BLaER1 treated with 17β-estradiol and CSF1 and Interleukin-3, amounts not matched to agents 10 nM and 100 nM (cell line): ENCODE measurements at regions not wholly inside any gene's neighbourhood (a gene's known extent, or its start where the extent isn't known, plus 50 kb on each side); places are given as distances from the start of the nearest gene placed in this dataset.

ENCODE experiments used
- H3K27ac ChIP-seq, 11 experiments: shearing (Covaris generic); formaldehyde crosslinking; 2 replicates each; pipeline ENCODE4 v1.8.1; 2022
- H3K27me3 ChIP-seq, 11 experiments: shearing (Covaris generic); formaldehyde crosslinking; 2 replicates each; pipeline ENCODE4 v1.8.1; 2022
- H3K36me3 ChIP-seq, 11 experiments: shearing (Covaris generic); formaldehyde crosslinking; 2 replicates each; pipeline ENCODE4 v1.8.1; 2022
- H3K4me1 ChIP-seq, 10 experiments: shearing (Covaris generic); formaldehyde crosslinking; 2 replicates each; pipeline ENCODE4 v1.8.1; 2022
- H3K4me2 ChIP-seq, 11 experiments: shearing (Covaris generic); formaldehyde crosslinking; 2 replicates each; pipeline ENCODE4 v1.8.1; 2022
- H3K4me3 ChIP-seq, 10 experiments: shearing (Covaris generic); formaldehyde crosslinking; 2 replicates each; pipeline ENCODE4 v1.8.1; 2022
- H3K9ac ChIP-seq, 11 experiments: shearing (Covaris generic); formaldehyde crosslinking; 2 replicates each; pipeline ENCODE4 v1.8.1; 2022
- H3K9me3 ChIP-seq, 11 experiments: shearing (Covaris generic); formaldehyde crosslinking; replicated peaks in 1 of 11; 2 replicates each; pipeline ENCODE4 v1.8.1; 2022
- H4K20me1 ChIP-seq, 11 experiments: shearing (Covaris generic); formaldehyde crosslinking; 2 replicates each; pipeline ENCODE4 v1.8.1; 2022
- Cebpa-rat ChIP-seq, 11 experiments: shearing (Covaris generic); IDR thresholded peaks; 2 replicates each; pipeline ENCODE4 v1.8.1; 2022

DNA sequence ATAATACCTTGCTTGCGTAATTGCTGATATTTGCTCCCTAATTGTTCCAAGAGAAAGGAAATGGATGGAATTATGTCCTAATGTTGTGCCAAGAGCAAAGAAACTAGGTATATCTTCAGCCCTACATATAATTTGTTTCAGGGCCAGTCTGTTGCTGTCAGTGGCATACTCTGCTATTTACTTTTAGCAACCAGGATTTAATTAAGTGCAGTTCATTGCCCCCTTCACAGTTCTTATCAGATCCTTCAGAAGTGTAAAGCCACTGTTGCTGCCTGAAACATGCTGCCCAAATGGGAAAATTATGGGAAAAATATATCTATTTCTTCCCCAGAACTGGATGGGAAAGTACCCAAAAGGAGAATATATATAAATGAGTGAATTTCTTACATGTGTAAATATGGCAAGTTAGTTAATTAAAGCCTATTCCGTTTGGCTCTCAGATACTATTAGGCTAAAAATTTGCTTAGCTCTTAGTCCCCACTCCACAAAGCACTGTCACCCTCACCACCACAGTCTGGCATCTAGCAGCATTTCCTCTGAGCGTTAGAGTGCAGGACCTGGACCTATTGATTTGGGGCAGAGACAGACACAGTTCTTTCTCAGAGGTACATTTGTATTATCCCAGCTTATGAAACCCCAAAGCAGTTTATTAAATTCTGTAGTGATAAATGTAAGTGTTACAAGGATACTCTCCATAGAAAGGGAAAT, 72.8 kb upstream of the DTNA start:
- H3K36me3 ChIP-seq: no peaks in the 10 kb centered on the region
- no peaks in the 10 kb centered on the region for H3K27me3 ChIP-seq
- H4K20me1 ChIP-seq: peaks cover 0 to 18% (median 0%) of the 10 kb centered on the region in 11 experiments; a peak in 4 of 22 replicates
- no peak for TF ChIP-seq Cebpa-rat (IDR thresholded peaks at IDR 0.05)
- no peak overlapping the region for H3K9ac ChIP-seq
- no peaks in the 10 kb centered on the region for H3K9me3 ChIP-seq
- H3K4me3 ChIP-seq: no peak overlapping the region
- H3K4me2 ChIP-seq: no peak overlapping the region
- H3K4me1 ChIP-seq: peaks cover 0 to 5% (median 0%) of the 10 kb centered on the region in 10 experiments; a peak in 2 of 20 replicates
- no peak overlapping the region for H3K27ac ChIP-seq

DNA sequence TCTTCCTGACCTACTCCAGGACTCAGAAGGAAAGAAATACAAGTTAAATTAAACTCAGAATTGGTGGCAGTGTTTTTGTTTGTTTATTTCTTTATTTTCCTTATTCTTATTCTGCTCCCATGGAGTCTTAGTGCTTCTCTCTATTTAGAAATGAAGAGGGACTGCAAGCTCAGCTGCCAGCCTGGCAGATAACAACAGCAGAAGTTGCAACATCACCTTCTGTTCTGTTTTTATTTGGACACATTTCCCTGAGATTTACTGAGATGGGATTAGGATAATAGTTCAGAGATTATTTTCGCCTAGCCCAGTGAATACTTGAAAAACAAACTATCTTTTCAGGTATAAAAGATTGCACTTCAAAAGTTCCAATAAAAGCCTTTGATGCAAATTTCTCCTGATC, 70.4 kb upstream of the DTNA start:
- Histone ChIP-seq H3K4me1 (peaks cover 0 to 5% (median 0%) of the 10 kb centered on the region in 10 experiments; a peak in 2 of 20 replicates), H3K27ac (no peak overlapping the region), H3K27me3 (no peaks in the 10 kb centered on the region), H3K36me3 (no peaks in the 10 kb centered on the region), H3K9me3 (no peaks in the 10 kb centered on the region), H3K9ac (no peak overlapping the region), H3K4me2 (no peak overlapping the region), H3K4me3 (no peak overlapping the region), H4K20me1 (peaks cover 0 to 19% (median 0%) of the 10 kb centered on the region in 11 experiments; a peak in 2 of 22 replicates)
- TF ChIP-seq Cebpa-rat (IDR thresholded peaks at IDR 0.05): no peak

DNA sequence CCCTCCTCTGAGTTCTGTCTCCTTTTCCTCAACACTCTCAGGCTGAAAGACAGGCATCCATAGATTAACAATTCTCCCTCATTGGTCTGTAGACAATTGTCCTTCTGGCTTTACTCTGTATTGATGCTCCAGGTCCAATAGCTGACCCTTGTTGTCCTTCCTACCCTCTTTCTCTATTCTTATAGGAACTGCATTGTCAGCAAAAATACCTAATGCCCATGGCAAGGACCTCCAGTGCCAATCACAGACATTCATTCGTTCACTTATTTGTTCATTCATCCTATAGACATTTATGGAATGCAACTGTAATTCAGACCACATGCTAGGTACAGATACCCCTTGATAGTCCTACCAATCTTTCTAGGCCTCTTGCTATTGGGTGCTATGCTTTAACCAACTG, 69.8 kb upstream of the DTNA start:
- no peak overlapping the region for H3K9ac ChIP-seq
- H3K27ac ChIP-seq: no peak overlapping the region
- no peak for TF ChIP-seq Cebpa-rat (IDR thresholded peaks at IDR 0.05)
- peaks cover 0 to 19% (median 0%) of the 10 kb centered on the region in 11 experiments; a peak in 2 of 22 replicates for H4K20me1 ChIP-seq
- no peaks in the 10 kb centered on the region for H3K27me3 ChIP-seq
- no peaks in the 10 kb centered on the region for H3K9me3 ChIP-seq
- no peak overlapping the region for H3K4me2 ChIP-seq
- H3K4me3 ChIP-seq: no peak overlapping the region
- H3K4me1 ChIP-seq: peaks cover 0 to 5% (median 0%) of the 10 kb centered on the region in 10 experiments; a peak in 2 of 20 replicates
- H3K36me3 ChIP-seq: no peaks in the 10 kb centered on the region

DNA sequence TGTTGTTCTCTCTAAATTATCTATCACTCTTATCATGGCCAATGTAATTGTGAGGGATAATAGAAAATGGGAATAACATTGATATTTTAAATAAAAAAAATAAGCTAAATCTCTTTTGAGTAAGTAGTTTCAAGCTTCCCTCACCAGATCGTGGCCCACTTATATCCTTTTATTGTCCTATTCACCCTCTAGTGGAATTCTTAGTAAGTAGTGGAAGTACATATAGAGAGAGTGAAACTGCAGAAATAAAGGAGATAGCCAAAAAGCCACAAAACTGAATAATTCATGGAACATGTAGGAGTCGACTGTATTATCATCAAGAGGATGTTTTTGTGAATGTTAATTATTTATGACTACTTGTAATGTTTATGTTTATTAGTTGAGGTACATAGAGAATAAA, 66.1 kb upstream of the DTNA start:
- H4K20me1 ChIP-seq: peaks cover 0 to 19% (median 0%) of the 10 kb centered on the region in 11 experiments; a peak in 2 of 22 replicates
- H3K4me2 ChIP-seq: no peak overlapping the region
- H3K9ac ChIP-seq: no peak overlapping the region
- H3K27ac ChIP-seq: no peak overlapping the region
- no peaks in the 10 kb centered on the region for H3K27me3 ChIP-seq
- peaks cover 0 to 4% (median 0%) of the 10 kb centered on the region in 11 experiments; a peak in 1 of 22 replicates for H3K9me3 ChIP-seq
- no peak for TF ChIP-seq Cebpa-rat (IDR thresholded peaks at IDR 0.05)
- H3K36me3 ChIP-seq: no peaks in the 10 kb centered on the region
- H3K4me1 ChIP-seq: peaks cover 0 to 19% (median 6%) of the 10 kb centered on the region in 10 experiments; a peak in 14 of 20 replicates
- H3K4me3 ChIP-seq: no peak overlapping the region

DNA sequence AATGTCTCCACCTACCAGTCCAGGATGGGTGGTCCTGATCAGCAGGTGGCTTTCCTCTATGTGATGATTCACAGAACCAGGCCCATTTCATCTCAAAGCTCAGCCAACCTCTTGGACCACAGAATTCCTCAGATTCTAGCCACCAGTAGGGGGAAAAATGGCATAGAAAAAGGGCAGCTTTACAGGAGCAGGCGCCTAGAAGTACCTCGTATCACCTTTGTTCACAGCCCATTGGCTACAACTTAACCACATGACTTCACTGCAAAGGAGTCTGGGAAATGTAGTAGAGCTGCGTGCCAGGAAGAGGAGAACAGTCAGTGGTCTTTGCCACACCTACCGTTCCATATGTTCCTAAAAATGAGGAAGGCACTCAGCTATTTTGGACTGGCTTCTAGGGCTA, 62.8 kb upstream of the DTNA start:
- Histone ChIP-seq H3K4me1 (peaks cover 19 to 47% (median 36%) of the 10 kb centered on the region in 10 experiments), H3K27me3 (no peaks in the 10 kb centered on the region), H3K4me3 (no peak overlapping the region), H3K36me3 (no peaks in the 10 kb centered on the region), H4K20me1 (0 out of 22 replicates have a peak, but pooled peaks cover 0 to 4% (median 0%) of the 10 kb centered on the region in 11 experiments), H3K4me2 (no peak overlapping the region), H3K9ac (no peak overlapping the region), H3K27ac (no peak overlapping the region), H3K9me3 (peaks cover 0 to 4% (median 0%) of the 10 kb centered on the region in 11 experiments; a peak in 1 of 22 replicates)
- TF ChIP-seq Cebpa-rat (IDR thresholded peaks at IDR 0.05): no peak

DNA sequence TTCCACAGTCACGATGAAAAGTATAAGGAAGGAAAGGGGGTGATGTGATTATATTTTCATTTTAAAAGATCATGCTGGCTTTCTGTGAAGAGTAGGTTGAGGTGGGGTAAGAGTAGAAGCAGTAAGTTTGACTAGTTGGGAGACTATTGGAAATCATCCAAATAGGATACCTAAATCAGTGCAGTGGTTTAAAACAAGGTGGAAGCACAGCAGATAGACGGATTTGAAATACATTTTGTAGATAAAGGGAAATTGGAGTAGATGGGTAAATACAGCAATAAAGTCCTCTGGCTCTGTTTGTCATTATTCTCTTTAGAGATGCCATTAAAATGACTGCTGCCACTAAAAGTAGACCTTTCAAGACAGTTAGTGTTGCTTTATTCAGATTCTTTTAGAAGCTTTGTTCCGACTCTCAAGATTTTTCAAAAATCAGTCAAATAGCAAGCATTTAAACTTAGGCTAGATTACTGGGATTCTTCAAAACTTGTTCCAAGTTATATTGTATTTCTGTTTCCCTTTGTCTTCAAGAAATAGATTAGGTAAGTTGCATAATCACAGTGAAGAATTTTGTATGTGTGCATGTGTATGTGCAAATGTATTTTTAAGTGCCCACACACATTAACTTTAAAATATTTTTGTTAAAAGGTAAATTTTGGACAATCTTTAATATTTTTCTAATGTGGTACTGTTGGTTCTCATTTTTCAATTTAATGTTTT, 61.7 kb upstream of the DTNA start:
- Histone ChIP-seq H3K9me3 (peaks cover 0 to 4% (median 0%) of the 10 kb centered on the region in 11 experiments; a peak in 1 of 22 replicates), H3K4me1 (peaks cover 19 to 51% (median 39%) of the 10 kb centered on the region in 10 experiments), H3K27me3 (no peaks in the 10 kb centered on the region), H3K4me3 (no peak overlapping the region), H4K20me1 (0 out of 22 replicates have a peak, but pooled peaks cover 0 to 4% (median 0%) of the 10 kb centered on the region in 11 experiments), H3K9ac (no peak overlapping the region), H3K27ac (peak overlapping the region in 1 of 11 experiments; percentile 7; a peak in 1 of 22 replicates), H3K4me2 (peak overlapping the region in 4 of 11 experiments; percentile 70 to 83 (median 74); a peak in 6 of 22 replicates), H3K36me3 (no peaks in the 10 kb centered on the region)
- TF ChIP-seq Cebpa-rat (IDR thresholded peaks at IDR 0.05): no peak

DNA sequence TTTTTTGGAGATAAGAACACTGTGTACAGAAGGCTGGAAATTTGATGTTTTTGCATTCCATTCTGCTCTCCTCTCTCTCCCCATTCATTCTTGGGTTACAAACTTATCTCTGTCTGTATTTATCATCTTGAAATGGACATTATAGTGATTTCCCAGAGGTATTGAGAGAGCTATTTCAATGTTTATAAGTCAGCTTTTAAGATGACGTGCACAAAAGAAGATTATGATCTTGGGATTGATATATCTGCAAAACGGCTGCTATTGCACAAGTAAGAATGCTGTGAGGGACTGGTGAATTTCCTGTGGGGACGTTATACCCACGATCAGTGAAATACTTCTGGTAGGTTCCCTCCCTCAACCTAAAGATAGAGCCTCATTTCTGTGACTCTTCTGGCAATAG, 61.0 kb upstream of the DTNA start:
- no peak for TF ChIP-seq Cebpa-rat (IDR thresholded peaks at IDR 0.05)
- peaks cover 0 to 4% (median 0%) of the 10 kb centered on the region in 11 experiments; a peak in 1 of 22 replicates for H3K9me3 ChIP-seq
- H3K4me1 ChIP-seq: peaks cover 19 to 51% (median 39%) of the 10 kb centered on the region in 10 experiments
- no peak overlapping the region for H3K9ac ChIP-seq
- peak overlapping the region in 8 of 11 experiments; percentile 34 to 83 (median 70); a peak in 14 of 22 replicates for H3K4me2 ChIP-seq
- H3K27me3 ChIP-seq: no peaks in the 10 kb centered on the region
- H3K27ac ChIP-seq: peak overlapping the region in 1 of 11 experiments; percentile 7; a peak in 1 of 22 replicates
- no peaks in the 10 kb centered on the region for H3K36me3 ChIP-seq
- H4K20me1 ChIP-seq: 0 out of 22 replicates have a peak, but pooled peaks cover 0 to 4% (median 0%) of the 10 kb centered on the region in 11 experiments
- H3K4me3 ChIP-seq: no peak overlapping the region

DNA sequence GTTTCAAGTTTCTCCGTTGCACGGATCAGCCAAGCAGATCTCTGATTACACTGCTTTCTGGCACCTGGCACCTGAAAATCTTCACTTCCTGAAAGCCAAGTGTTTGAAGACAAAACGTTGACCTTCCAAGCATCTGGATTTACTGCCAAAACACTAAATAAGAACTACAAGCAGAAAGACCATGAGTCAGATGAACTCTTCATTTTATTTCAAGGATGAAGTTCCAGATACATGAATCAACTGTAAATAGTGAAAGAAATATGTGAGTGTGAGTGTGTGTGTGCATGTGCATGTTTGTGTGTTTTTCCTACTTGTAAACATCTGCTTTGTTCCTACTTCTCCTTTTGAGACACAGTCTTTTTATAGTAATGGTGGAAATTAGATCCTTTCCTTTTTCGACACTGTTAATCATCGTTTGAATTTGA, 60.0 kb upstream of the DTNA start:
- H3K4me2 ChIP-seq: peak overlapping the region; percentile 40 to 83 (median 70)
- 0 out of 22 replicates have a peak, but pooled peaks cover 0 to 4% (median 0%) of the 10 kb centered on the region in 11 experiments for H4K20me1 ChIP-seq
- peak overlapping the region in 7 of 11 experiments; percentile 10 to 60 (median 44); a peak in 9 of 22 replicates for H3K27ac ChIP-seq
- no peak overlapping the region for H3K4me3 ChIP-seq
- no peaks in the 10 kb centered on the region for H3K36me3 ChIP-seq
- H3K9ac ChIP-seq: no peak overlapping the region; a peak in 1 of 22 replicates
- no peaks in the 10 kb centered on the region for H3K27me3 ChIP-seq
- TF ChIP-seq Cebpa-rat (IDR thresholded peaks at IDR 0.05): no peak
- H3K9me3 ChIP-seq: peaks cover 0 to 4% (median 0%) of the 10 kb centered on the region in 11 experiments; a peak in 1 of 22 replicates
- peaks cover 19 to 51% (median 39%) of the 10 kb centered on the region in 10 experiments for H3K4me1 ChIP-seq
